Esophagus muscularis mucosa (tissue), 3 donors: ENCODE measurements at regions not wholly inside any gene's neighbourhood (a gene's known extent, or its start where the extent isn't known, plus 50 kb on each side); places are given as distances from the start of the nearest gene placed in this dataset.

Source experiments
- POLR2A ChIP-seq: fragments of 450-650 bp; IDR thresholded peaks from one replicate; pipeline ENCODE4 v1.6.1; 2017; ENCODE audit warnings: antibody characterized with exemption, moderate library complexity, mild to moderate bottlenecking, low read depth
- POLR2AphosphoS5 ChIP-seq, 2 donors: sonication (generic); formaldehyde crosslinking; IDR thresholded peaks; one replicate each; pipeline ENCODE4 v1.6.1; 2017; ENCODE audit warnings: antibody characterized with exemption in 2 of 2
- TF ChIP-seq, protein P1 (sequence below), 3 experiments: fragments of 200-600 bp in 2 of 3; fragments of 450-650 bp in 1 of 3; sonication (generic) in 2 of 3; IDR thresholded peaks; one replicate each; pipeline ENCODE4 v1.5.1; 2017 to 2019; ENCODE audit warnings: antibody characterized with exemption in 3 of 3, mild to moderate bottlenecking in 2 of 3, moderate library complexity in 1 of 3

DNA sequence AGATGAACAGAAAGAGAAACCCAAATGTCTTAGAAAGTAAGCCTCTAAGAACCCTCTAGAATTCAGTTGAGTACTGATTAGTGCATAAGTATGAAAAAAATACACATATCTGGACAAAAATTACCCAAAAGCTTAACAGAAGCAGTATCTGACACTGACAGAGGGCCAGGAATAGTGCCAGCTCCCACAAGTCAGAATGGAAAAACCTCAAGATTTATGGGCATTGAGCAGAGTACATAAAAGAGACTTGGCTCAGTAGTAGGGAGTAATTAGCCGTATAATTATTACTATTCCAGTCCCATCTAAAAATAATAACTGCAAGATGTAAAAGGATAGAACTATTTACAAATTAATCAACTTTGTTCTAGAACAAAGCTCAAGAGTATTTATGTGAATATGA is 834.5 kb downstream of the FAM181B start:
- TF ChIP-seq POLR2A (no peak), POLR2AphosphoS5 (IDR thresholded peaks at IDR 0.05) (no peak)
- TF ChIP-seq, protein P1, sequence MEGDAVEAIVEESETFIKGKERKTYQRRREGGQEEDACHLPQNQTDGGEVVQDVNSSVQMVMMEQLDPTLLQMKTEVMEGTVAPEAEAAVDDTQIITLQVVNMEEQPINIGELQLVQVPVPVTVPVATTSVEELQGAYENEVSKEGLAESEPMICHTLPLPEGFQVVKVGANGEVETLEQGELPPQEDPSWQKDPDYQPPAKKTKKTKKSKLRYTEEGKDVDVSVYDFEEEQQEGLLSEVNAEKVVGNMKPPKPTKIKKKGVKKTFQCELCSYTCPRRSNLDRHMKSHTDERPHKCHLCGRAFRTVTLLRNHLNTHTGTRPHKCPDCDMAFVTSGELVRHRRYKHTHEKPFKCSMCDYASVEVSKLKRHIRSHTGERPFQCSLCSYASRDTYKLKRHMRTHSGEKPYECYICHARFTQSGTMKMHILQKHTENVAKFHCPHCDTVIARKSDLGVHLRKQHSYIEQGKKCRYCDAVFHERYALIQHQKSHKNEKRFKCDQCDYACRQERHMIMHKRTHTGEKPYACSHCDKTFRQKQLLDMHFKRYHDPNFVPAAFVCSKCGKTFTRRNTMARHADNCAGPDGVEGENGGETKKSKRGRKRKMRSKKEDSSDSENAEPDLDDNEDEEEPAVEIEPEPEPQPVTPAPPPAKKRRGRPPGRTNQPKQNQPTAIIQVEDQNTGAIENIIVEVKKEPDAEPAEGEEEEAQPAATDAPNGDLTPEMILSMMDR (IDR thresholded peaks at IDR 0.05) = no peak
